Smooth muscle cell (in vitro differentiated cells): ENCODE measurements at regions not wholly inside any gene's neighbourhood (a gene's known extent, or its start where the extent isn't known, plus 50 kb on each side); places are given as distances from the start of the nearest gene placed in this dataset.

Experiments
- DNase-seq: peaks from one replicate; lab custom pipeline; 2025; ENCODE audit not compliant: unreplicated experiment; lab: John Stamatoyannopoulos, UW
- H2AFZ ChIP-seq: fragments of 200-600 bp; sonication (generic); 2 replicates; pipeline ENCODE4 v1.6.0; 2016; ENCODE audit warnings: antibody characterized with exemption, low read depth, mild to moderate bottlenecking
- H3F3A ChIP-seq: fragments of 200-600 bp; sonication (generic); 2 replicates; pipeline ENCODE4 v1.6.0; 2017; ENCODE audit warnings: antibody characterized with exemption, low read depth
- H3K27ac ChIP-seq: fragments of 200-600 bp; sonication (generic); 2 replicates; pipeline ENCODE4 v1.5.1; 2016; ENCODE audit warnings: low read depth, mild to moderate bottlenecking
- H3K27me3 ChIP-seq: fragments of 200-600 bp; sonication (generic); 2 replicates; pipeline ENCODE4 v1.6.1; 2016; ENCODE audit warnings: low read depth, mild to moderate bottlenecking
- H3K36me3 ChIP-seq: fragments of 200-600 bp; sonication (generic); 2 replicates; pipeline ENCODE4 v1.5.1; 2016; ENCODE audit warnings: low read depth
- H3K4me1 ChIP-seq: fragments of 200-600 bp; sonication (generic); 2 replicates; pipeline ENCODE4 v1.5.1; 2016; ENCODE audit warnings: low read depth
- H3K4me2 ChIP-seq: fragments of 200-600 bp; sonication (generic); 2 replicates; pipeline ENCODE4 v1.6.0; 2016; ENCODE audit warnings: mild to moderate bottlenecking
- H3K4me3 ChIP-seq: fragments of 200-600 bp; sonication (generic); 2 replicates; pipeline ENCODE4 v1.5.1; 2016; ENCODE audit warnings: mild to moderate bottlenecking
- H3K79me2 ChIP-seq: fragments of 200-600 bp; sonication (generic); 2 replicates; pipeline ENCODE4 v1.6.0; 2016; ENCODE audit warnings: low read depth, mild to moderate bottlenecking
- H3K9ac ChIP-seq: fragments of 200-600 bp; sonication (generic); 2 replicates; pipeline ENCODE4 v1.6.0; 2016; ENCODE audit warnings: low read depth
- H3K9me3 ChIP-seq: fragments of 200-600 bp; sonication (generic); replicated peaks from 2 replicates; pipeline ENCODE4 v1.5.1; 2016; ENCODE audit warnings: low read depth
- H4K20me1 ChIP-seq: fragments of 200-600 bp; sonication (generic); 2 replicates; pipeline ENCODE4 v1.6.0; 2016; ENCODE audit warnings: low read depth
- CTCF ChIP-seq: fragments of 200-600 bp; sonication (generic); IDR thresholded peaks from 2 replicates; pipeline ENCODE4 v1.5.1; 2017; ENCODE audit warnings: borderline replicate concordance, mild to moderate bottlenecking, antibody characterized with exemption; ENCODE audit not compliant: insufficient read depth, poor library complexity, severe bottlenecking
- WGBS: methylation state at CpG from one replicate; pipeline ENCODE4 v1.1.7; 2016; ENCODE audit warnings: low lambda C conversion rate; 5-methylcytosine and 5-hydroxymethylcytosine counted together

DNA sequence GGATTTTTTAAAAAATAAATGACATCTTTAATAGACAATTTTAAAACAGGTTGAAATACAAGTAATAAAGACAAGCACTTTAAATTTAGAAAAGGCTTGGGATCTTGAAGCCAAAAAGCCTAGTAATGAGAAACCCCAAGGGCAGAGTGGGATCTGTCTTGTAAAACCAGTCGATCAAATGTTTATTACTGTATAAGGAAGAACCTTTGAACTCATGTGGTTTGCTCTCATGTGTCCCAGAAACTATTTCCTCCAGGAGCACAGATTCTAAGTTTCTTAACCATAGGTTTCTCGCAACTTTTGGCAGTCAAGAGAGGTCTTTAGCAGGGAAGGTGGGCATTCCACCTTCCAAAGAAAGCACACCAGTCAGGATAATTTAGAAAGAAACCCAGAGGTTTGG lies 541.7 kb upstream of the BTBD3 start:
- Histone ChIP-seq H3K4me1 (peaks cover 49% of the 10 kb centered on the region), H3K27ac (peak overlapping the region; percentile 47), H3F3A (no peaks in the 10 kb centered on the region), H2AFZ (peak overlapping the region; percentile 78), H3K4me3 (no peak overlapping the region), H3K36me3 (no peaks in the 10 kb centered on the region), H3K9me3 (no peaks in the 10 kb centered on the region), H3K4me2 (peak overlapping the region; percentile 52), H3K79me2 (no peaks in the 10 kb centered on the region), H4K20me1 (no peaks in the 10 kb centered on the region), H3K9ac (no peak overlapping the region), H3K27me3 (no peaks in the 10 kb centered on the region)
- TF ChIP-seq CTCF, result no peak
- WGBS, result 34% methylated on average over 2 of the region's 2 CpGs
- no peak for DNase-seq

DNA sequence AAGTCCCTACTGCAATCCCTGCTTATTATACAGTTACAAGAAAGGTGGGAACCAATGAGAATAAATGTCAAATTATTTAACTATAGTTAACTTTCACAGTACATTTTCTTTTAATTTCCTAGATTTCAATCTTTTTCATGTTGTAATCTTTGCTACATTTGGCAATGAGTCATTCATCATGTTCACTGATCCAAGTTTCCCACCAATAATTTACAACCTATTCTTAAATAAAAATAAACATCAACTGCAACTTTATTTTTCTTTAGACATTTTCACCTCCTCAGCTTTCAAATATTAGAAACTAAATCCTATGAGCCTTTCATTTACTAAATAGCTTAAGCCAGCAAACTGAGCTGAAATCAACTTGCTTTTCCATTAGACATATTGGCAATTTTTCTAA lies 541.3 kb upstream of the BTBD3 start:
- Histone ChIP-seq H3F3A (no peaks in the 10 kb centered on the region), H3K36me3 (no peaks in the 10 kb centered on the region), H3K27ac (peak overlapping the region; percentile 47), H2AFZ (peak overlapping the region; percentile 78), H3K4me3 (no peak overlapping the region), H4K20me1 (no peaks in the 10 kb centered on the region), H3K4me2 (peak overlapping the region; percentile 52), H3K9me3 (no peaks in the 10 kb centered on the region), H3K27me3 (no peaks in the 10 kb centered on the region), H3K9ac (no peak overlapping the region), H3K79me2 (no peaks in the 10 kb centered on the region), H3K4me1 (peaks cover 49% of the 10 kb centered on the region)
- no peak for DNase-seq
- no peak for TF ChIP-seq CTCF

DNA sequence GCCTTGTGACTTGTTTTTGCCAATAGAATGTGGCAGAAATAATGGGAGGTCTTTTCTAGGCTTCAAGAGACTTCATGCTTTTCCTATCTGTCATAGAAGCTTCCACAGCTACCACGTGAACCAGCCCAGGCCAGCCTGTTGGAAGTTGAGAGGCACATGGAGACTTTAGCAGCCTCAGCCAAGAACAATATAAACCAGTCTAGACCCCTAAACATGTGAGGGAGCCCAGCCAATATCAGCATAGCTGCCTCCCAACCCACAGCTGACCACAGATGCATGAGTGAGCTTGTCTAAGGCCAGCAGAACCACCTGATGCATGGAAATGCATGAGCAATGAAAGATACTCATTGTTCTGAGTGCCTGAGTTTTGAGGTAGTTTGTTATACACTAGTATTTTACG lies 540.7 kb upstream of the BTBD3 start:
- Histone ChIP-seq H2AFZ (no peak overlapping the region), H3K4me3 (no peak overlapping the region), H4K20me1 (no peaks in the 10 kb centered on the region), H3K27me3 (no peaks in the 10 kb centered on the region), H3K79me2 (no peaks in the 10 kb centered on the region), H3F3A (no peaks in the 10 kb centered on the region), H3K9ac (no peak overlapping the region), H3K4me1 (peaks cover 49% of the 10 kb centered on the region), H3K4me2 (peak overlapping the region; percentile 52), H3K27ac (peak overlapping the region; percentile 47), H3K36me3 (no peaks in the 10 kb centered on the region), H3K9me3 (no peaks in the 10 kb centered on the region)
- WGBS, result 75% methylated on average over 2 of the region's 2 CpGs
- DNase-seq, result no peak
- TF ChIP-seq CTCF, result no peak

DNA sequence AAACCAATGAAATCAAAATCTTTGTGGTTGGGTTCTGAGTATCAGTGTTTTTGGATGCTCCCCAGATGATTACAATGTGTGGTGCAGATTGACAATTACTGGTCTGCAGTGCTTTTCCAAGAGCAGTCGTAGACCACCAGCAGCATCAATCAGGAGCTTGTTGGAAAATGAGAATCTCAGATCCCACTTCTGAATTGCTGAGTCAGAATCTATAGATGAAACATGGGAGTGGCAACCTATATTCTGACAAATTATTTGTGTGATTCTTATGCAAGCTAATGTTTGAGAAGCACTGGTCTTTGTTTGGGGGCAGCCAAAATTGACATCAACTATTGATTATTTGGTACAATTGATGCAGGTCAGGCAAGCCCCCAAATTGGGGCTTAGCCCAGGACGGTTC lies 539.9 kb upstream of the BTBD3 start:
- 93% methylated on average over 2 of the region's 2 CpGs for WGBS

More for the DNA sequence above, 539.9 kb upstream of the BTBD3 start:
- TF ChIP-seq CTCF, result no peak
- Histone ChIP-seq H2AFZ (no peak overlapping the region), H3K4me2 (no peak overlapping the region), H3F3A (no peaks in the 10 kb centered on the region), H3K9ac (no peak overlapping the region), H4K20me1 (no peaks in the 10 kb centered on the region), H3K4me1 (peaks cover 49% of the 10 kb centered on the region), H3K9me3 (no peaks in the 10 kb centered on the region), H3K36me3 (no peaks in the 10 kb centered on the region), H3K4me3 (no peak overlapping the region), H3K79me2 (no peaks in the 10 kb centered on the region), H3K27ac (no peak overlapping the region), H3K27me3 (no peaks in the 10 kb centered on the region)
- DNase-seq, result no peak
